ENCODE measurements at regions not wholly inside any gene's neighbourhood (a gene's known extent, or its start where the extent isn't known, plus 50 kb on each side); places are given as distances from the start of the nearest gene placed in this dataset.

DNA sequence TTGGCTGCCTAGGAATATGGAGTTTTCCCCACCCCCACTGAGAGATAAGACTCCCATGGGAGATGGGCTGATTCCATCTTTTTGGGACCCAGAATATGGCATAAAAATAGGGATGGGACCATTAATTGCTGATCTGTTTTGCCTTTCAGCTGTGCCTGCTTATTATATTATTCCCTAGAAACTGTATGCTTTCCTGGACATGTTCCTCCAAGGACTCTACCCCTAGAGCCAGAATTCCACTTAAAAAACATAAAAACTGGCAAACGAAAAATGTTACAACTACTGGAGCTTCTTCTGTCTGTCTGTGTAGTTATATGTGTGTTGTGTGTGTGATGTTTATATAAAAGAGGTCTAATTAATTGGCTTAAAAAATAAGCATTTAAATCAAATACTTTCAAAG, 159.9 kb upstream of the PRR20A start:
- no peak overlapping the region for H3K4me3 Mint-ChIP-seq
- H3K4me1 Mint-ChIP-seq = no peaks in the 10 kb centered on the region
- peaks cover 20% of the 10 kb centered on the region for H3K9me3 Mint-ChIP-seq
- H3K27ac Mint-ChIP-seq = no peak overlapping the region
- no peaks in the 10 kb centered on the region for H3K36me3 Mint-ChIP-seq
- H3K27me3 Mint-ChIP-seq = no peaks in the 10 kb centered on the region
- CTCF ChIA-PET = no interaction called here
- DNase-seq = no peak

DNA sequence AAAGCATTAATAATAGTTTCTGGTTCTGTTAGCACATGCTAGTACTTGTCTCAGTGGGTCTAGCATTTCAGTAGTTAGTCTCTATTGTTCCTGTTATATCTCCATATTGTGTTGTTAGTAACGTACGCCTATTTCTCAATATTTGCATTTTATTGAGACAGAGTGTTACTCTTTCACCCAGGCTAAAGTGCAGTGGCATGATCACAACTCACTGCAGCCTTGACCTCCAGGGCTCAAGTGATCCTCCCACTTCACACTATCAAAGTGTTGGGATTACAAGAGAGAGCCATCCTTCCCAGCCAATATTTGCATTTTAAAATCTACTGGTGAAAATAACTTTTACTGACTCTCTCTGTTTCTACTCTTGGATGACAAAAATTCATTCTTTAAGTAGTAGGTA, 154.6 kb upstream of the PRR20A start:
- Mint-ChIP-seq H3K4me3 (no peak overlapping the region), H3K27ac (no peak overlapping the region), H3K27me3 (no peaks in the 10 kb centered on the region), H3K4me1 (no peaks in the 10 kb centered on the region), H3K9me3 (peaks cover 12% of the 10 kb centered on the region), H3K36me3 (no peaks in the 10 kb centered on the region)
- DNase-seq = no peak
- CTCF ChIA-PET = no interaction called here

DNA sequence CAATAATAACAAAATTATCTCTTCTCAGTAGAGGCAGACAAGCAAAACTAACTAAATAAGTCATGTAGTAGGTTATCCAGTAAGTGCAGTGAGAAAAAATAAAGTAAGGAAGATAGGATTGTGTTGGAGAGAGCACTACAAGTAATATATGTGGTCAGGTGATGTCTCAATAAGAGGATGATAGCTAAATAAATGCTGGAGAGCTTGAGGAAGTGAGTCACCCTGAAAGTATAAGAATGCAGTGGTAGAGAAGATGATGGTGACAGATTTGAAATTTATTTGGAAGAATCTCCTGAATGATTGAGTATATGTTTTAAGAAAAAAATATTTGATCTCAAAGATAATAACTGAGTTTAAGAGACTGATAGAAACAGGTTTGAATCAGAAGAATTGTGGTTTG, 152.2 kb upstream of the PRR20A start:
- H3K4me1 Mint-ChIP-seq = no peaks in the 10 kb centered on the region
- CTCF ChIA-PET = no interaction called here
- no peaks in the 10 kb centered on the region for H3K36me3 Mint-ChIP-seq
- H3K27ac Mint-ChIP-seq = no peak overlapping the region
- no peaks in the 10 kb centered on the region for H3K27me3 Mint-ChIP-seq
- peaks cover 6% of the 10 kb centered on the region for H3K9me3 Mint-ChIP-seq
- no peak for DNase-seq
- no peak overlapping the region for H3K4me3 Mint-ChIP-seq

DNA sequence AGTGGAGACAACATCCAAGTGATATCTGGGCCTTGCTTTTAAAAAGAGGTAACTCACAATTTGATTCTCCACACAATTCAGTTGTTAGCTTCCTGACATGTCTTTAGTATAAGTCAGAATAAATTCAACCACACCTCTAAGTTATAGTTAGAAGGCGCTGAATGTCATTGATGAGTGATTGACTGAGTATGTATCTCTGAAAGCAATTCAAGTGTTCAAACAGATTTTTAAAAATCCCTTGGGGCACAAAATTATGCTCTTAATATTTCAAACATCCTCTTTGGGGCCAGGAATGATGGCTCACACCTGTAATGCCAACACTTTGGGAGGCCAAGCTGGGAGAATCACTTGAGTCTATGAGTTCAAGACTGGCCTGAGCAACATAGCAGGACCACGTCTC, 137.0 kb upstream of the PRR20A start:
- Mint-ChIP-seq H3K4me3 (no peak overlapping the region), H3K9me3 (peaks cover 8% of the 10 kb centered on the region), H3K36me3 (no peaks in the 10 kb centered on the region), H3K27me3 (no peaks in the 10 kb centered on the region), H3K4me1 (no peaks in the 10 kb centered on the region), H3K27ac (no peak overlapping the region)
- no peak for DNase-seq
- CTCF ChIA-PET = interaction anchor here (0.6 kb wide), 1 partner anchor 27 kb away, joined by 3 read pairs; no protein-coding TSS in a partner anchor

DNA sequence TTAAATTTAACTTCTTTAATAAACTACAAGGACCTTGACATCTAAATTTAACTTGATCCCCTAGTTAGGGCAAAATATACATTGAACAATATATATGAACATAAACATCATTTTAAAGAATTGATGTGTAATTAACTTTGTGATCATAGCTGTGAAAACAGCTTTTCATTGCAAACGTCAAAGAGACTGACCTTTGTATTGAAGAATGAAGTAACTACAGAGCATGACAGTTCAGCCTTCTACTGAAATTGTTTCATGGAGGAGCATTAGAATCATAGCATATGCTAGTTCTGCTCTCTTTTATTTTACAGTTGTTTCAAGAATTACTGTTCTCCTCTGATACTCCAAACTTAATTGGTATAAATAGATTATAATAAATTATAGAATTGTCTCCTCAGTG, 123.4 kb upstream of the PRR20A start:
- H3K4me1 Mint-ChIP-seq = no peaks in the 10 kb centered on the region
- CTCF ChIA-PET = no interaction called here
- H3K27me3 Mint-ChIP-seq = no peaks in the 10 kb centered on the region
- no peaks in the 10 kb centered on the region for H3K36me3 Mint-ChIP-seq
- no peak overlapping the region for H3K4me3 Mint-ChIP-seq
- no peak overlapping the region for H3K27ac Mint-ChIP-seq
- no peak for DNase-seq
- peaks cover 14% of the 10 kb centered on the region for H3K9me3 Mint-ChIP-seq

DNA sequence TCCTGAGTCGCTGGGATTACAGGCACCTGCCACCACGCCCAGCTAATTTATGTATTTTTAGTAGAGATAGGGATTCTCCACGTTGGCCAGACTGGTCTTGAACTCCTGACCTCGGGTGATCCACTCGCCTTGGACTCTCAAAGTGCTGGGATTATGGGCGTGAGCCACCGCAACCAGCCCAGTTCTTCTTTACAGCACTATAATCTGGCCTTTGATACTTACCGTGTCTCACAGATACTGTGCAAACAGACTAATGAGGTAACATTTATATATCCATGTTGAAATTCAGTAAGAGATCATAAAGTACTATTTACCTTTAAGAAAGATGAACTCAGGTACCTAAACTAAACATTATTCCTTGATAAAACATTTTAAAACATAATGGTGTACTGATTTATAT, 121.8 kb upstream of the PRR20A start:
- H3K27me3 Mint-ChIP-seq = no peaks in the 10 kb centered on the region
- no peak overlapping the region for H3K4me3 Mint-ChIP-seq
- H3K9me3 Mint-ChIP-seq = peaks cover 16% of the 10 kb centered on the region
- no peaks in the 10 kb centered on the region for H3K36me3 Mint-ChIP-seq
- H3K4me1 Mint-ChIP-seq = no peaks in the 10 kb centered on the region
- CTCF ChIA-PET = no interaction called here
- no peak for DNase-seq
- no peak overlapping the region for H3K27ac Mint-ChIP-seq

DNA sequence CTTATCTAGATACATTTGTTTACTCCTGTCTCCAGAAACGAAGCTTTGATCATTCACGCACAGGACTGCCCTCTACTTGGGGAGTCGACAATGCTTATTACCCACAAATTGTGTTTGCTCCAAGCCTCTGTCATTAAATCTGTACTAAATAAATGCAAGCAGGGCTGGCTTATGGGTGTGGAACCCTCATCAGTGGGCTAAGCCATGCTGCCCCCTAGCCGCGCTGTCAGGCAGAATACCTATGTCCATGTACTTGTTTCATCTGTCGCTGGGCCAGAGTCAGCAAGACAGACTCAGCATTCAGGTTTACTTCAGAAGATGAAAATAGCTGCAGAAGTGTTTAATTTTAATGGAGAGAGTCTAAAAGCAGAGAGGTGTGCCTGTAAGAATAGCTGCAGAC, 110.0 kb upstream of the PRR20A start:
- Mint-ChIP-seq H3K36me3 (no peaks in the 10 kb centered on the region), H3K27ac (no peak overlapping the region), H3K4me3 (no peak overlapping the region), H3K9me3 (peaks cover 7% of the 10 kb centered on the region), H3K4me1 (no peaks in the 10 kb centered on the region), H3K27me3 (no peaks in the 10 kb centered on the region)
- DNase-seq = no peak
- CTCF ChIA-PET = no interaction called here

DNA sequence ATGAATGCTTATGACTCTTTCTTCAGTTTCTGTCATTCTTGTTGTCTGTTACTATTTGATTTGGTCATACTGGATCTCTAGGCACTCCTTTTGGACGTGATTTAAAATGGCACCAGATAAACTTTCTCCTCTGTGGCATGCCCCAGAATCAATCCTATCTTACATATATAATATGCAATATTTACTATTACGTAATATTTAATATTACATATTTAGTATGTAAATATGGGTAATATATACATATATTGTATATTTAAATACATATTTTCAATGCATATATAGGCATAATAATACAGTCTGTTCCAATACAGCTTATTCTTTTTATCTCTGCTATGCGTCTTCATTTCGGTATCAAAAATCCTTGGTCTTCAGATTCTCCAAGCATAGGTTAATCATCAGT, 104.4 kb upstream of the PRR20A start:
- H3K4me1 Mint-ChIP-seq = no peaks in the 10 kb centered on the region
- CTCF ChIA-PET = no interaction called here
- no peak for DNase-seq
- H3K9me3 Mint-ChIP-seq = no peaks in the 10 kb centered on the region
- H3K27ac Mint-ChIP-seq = no peak overlapping the region
- no peak overlapping the region for H3K4me3 Mint-ChIP-seq
- H3K27me3 Mint-ChIP-seq = no peaks in the 10 kb centered on the region
- no peaks in the 10 kb centered on the region for H3K36me3 Mint-ChIP-seq

DNA sequence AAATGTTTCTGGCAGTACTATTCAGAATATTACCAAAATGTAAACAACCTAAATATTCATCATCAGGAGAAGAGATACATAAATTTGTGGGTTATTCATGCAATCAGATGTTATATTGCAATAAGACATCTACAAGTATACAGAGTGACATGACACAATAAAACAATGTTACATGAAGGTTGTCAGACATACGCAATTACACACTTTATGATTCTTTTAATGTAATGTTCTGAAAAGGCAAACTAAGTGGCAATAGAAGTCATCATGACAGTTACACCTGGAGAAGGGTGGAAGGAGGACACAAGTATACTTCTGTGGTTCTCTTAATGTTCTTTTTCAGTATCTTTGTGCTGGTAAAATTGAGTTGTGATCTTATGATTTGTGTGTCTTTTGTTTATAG, 95.8 kb upstream of the PRR20A start:
- CTCF ChIA-PET = no interaction called here
- H3K27ac Mint-ChIP-seq = no peak overlapping the region
- H3K9me3 Mint-ChIP-seq = peaks cover 16% of the 10 kb centered on the region
- no peak for DNase-seq
- H3K27me3 Mint-ChIP-seq = no peaks in the 10 kb centered on the region
- H3K4me1 Mint-ChIP-seq = no peaks in the 10 kb centered on the region
- H3K4me3 Mint-ChIP-seq = no peak overlapping the region
- no peaks in the 10 kb centered on the region for H3K36me3 Mint-ChIP-seq

DNA sequence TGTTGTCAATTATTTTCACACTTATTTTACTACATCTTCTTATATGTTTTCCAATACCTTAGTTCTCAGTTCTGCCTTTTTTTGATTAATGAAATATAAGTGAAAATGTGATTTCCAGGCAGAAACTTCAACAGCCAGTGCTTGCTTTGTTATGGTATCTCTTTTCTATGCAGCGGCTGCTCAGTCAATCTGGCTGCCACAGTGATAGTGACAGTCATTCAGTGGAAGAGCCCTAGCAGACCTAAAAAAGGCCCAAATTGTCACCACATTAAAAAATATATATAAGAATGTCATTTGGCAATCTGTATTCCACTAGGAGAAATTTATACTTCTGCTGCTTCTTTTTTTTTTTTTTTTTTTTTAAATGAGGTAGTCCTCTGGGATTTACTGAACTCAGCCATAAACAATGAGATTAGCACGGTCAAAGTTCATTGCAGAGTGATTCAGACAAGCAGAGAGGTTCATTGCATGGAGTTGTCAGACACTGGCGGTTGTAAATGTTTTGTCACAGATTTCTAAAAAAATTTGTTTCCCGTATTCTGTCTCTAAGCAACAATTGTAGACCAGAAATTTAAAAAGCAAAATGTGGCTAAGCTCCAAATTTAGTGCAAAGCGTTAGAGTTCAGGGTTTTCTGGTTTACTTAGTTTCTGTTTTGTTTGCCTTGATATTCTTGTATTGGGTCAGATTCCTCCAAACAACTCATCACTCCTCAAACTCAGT, 94.7 kb upstream of the PRR20A start:
- DNase-seq = no peak
- Mint-ChIP-seq H3K36me3 (no peaks in the 10 kb centered on the region), H3K4me1 (no peaks in the 10 kb centered on the region), H3K9me3 (peaks cover 21% of the 10 kb centered on the region), H3K27ac (no peak overlapping the region), H3K27me3 (no peaks in the 10 kb centered on the region), H3K4me3 (no peak overlapping the region)
- CTCF ChIA-PET = no interaction called here

DNA sequence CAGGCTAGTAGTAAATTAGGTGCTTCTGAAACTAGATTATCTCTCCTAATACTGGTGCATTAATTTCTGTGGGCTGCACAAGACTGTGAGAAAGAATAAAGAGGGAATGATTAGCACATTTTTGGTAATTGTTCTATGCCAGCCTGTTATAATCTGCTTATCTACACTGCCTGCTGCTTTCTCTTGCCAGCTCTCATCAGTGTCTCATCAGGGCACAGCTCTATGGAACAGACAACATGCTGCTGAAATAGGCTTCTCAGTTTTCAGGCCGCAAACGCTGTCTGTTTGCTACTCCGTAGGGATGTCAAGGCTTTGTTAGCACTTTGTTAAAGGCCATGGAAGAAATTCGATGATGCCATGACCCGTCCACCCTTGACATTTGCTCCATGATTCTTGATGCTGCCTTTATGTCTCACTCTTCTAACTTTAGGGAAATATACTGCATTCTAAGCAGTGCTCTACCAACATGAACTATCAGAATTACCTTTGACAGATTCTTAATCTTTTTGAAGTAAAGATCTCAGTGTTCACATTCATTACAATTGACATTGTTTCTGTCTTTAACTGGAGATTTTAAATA, 84.0 kb upstream of the PRR20A start:
- Mint-ChIP-seq H3K36me3 (no peaks in the 10 kb centered on the region), H3K4me1 (no peaks in the 10 kb centered on the region), H3K27ac (no peak overlapping the region), H3K9me3 (peaks cover 7% of the 10 kb centered on the region), H3K27me3 (no peaks in the 10 kb centered on the region), H3K4me3 (no peak overlapping the region)
- CTCF ChIA-PET = no interaction called here
- no peak for DNase-seq

DNA sequence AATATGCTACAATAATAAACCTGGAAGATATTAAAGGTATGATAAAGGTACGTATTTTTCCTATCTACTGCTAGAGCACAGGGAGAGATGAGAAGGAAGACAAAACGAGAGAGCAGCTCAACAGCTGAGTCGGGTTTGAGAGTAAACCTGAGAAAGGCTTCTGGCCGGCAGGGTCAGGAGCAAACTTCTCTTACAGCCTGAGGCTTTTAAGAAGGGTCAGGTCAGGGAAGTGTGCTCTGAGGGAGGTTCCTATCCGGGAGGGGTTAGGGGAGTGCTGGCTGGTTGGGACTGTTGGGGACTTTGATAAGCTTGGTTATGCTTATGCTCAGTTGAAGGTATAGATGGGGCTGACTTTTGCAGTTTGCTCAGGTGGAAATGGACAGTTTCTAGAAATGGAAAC, 77.7 kb upstream of the PRR20A start:
- Mint-ChIP-seq H3K9me3 (peaks cover 10% of the 10 kb centered on the region), H3K4me1 (no peaks in the 10 kb centered on the region), H3K36me3 (no peaks in the 10 kb centered on the region), H3K27ac (no peak overlapping the region), H3K4me3 (no peak overlapping the region), H3K27me3 (no peaks in the 10 kb centered on the region)
- DNase-seq = no peak
- CTCF ChIA-PET = no interaction called here

DNA sequence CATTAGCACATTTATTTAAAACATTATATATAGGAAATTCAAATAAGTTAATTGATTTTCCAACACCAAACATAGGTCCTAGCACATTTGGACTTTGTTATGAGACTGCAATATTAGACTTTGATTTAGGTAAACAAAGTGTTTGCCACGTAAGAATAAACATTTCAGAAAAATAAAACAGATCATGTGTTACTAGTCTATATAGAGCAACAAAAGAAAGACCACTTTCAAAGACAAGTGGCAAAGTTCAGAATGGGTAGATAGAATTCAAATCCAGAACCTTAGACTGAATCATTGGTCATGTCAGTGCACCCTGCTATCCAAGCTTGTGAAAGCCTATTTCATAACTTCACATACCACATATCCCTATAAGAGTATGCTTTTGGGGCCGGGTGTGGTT, 66.7 kb upstream of the PRR20A start:
- CTCF ChIA-PET = no interaction called here
- Mint-ChIP-seq H3K27ac (no peak overlapping the region), H3K4me1 (no peaks in the 10 kb centered on the region), H3K36me3 (no peaks in the 10 kb centered on the region), H3K4me3 (no peak overlapping the region), H3K27me3 (no peaks in the 10 kb centered on the region), H3K9me3 (no peaks in the 10 kb centered on the region)
- DNase-seq = no peak

DNA sequence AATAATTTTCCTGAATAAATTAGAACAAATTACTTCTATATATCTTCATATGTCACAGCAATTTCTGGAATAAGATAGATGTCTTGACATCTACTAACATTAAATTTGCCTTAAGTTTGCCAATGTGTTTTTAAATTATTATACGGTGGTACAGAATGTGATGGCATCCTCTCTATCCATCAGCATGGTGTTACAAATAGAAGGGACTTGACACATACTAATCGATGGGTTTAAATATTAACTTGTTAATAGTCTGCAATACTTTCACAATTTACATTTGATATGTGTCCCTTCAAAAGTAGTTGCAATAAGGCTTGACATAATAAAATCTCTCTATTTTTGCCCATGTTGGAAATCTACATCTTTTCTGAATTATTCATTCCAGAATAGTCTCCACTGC, 65.1 kb upstream of the PRR20A start:
- H3K4me3 Mint-ChIP-seq = no peak overlapping the region
- H3K4me1 Mint-ChIP-seq = no peaks in the 10 kb centered on the region
- H3K27ac Mint-ChIP-seq = no peak overlapping the region
- H3K9me3 Mint-ChIP-seq = no peaks in the 10 kb centered on the region
- CTCF ChIA-PET = no interaction called here
- no peaks in the 10 kb centered on the region for H3K36me3 Mint-ChIP-seq
- DNase-seq = no peak
- H3K27me3 Mint-ChIP-seq = no peaks in the 10 kb centered on the region

DNA sequence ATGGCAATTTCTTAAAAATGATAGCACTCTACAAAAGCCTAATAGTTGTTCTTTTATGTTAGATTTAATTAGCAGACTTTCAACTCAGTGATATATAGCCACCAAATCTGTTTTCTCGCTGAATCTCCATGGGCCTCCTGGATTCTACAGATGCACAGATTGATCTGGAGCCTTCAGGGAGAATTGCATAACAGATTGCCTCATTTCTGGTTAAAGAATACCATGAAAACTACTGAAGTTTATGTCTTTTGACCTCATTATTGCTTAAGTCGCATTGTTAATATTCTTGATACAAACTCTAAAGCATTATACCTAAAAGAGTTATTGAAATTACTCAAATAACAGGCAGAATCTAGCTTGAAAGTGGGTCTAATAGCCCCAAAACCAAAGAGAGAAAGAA, 53.7 kb upstream of the PRR20A start:
- Mint-ChIP-seq H3K27me3 (no peaks in the 10 kb centered on the region), H3K27ac (no peak overlapping the region), H3K4me3 (no peak overlapping the region), H3K9me3 (peaks cover 20% of the 10 kb centered on the region), H3K4me1 (no peaks in the 10 kb centered on the region), H3K36me3 (no peaks in the 10 kb centered on the region)
- CTCF ChIA-PET = no interaction called here
- DNase-seq = no peak

Data from activated naive CD4-positive, alpha-beta T cell treated with anti-CD3 and anti-CD28 coated beads, Interleukin-2, amount 10 ng/mL, durations not matched to agents 7 days and 5 days (primary cell).